H9 (cell line): ENCODE measurements at regions not wholly inside any gene's neighbourhood (a gene's known extent, or its start where the extent isn't known, plus 50 kb on each side); places are given as distances from the start of the nearest gene placed in this dataset.

ENCODE experiments used
- DNase-seq: peaks from one replicate; pipeline ENCODE4 v3.0.0-alpha.2; 2017
- H2AFZ ChIP-seq: one replicate; pipeline ENCODE4 v1.6.1; 2013; ENCODE audit warnings: mild to moderate bottlenecking, low read length, control low read depth, moderate library complexity
- H2AK5ac ChIP-seq: 2 replicates; pipeline ENCODE4 v1.6.1; 2013; ENCODE audit warnings: low read length, control low read depth, mixed read lengths; ENCODE audit not compliant: insufficient read length
- H2BK120ac ChIP-seq: one replicate; pipeline ENCODE4 v1.6.1; 2013; ENCODE audit warnings: low read depth, mild to moderate bottlenecking, low read length, control low read depth, inconsistent platforms; ENCODE audit not compliant: poor library complexity, severe bottlenecking
- H2BK12ac ChIP-seq: 2 replicates; pipeline ENCODE4 v1.6.1; 2013; ENCODE audit warnings: low read length, control low read depth, mixed read lengths, low read depth; ENCODE audit not compliant: insufficient read length
- H2BK15ac ChIP-seq: 2 replicates; pipeline ENCODE4 v1.6.1; 2013; ENCODE audit warnings: low read depth, low read length, control low read depth
- H2BK20ac ChIP-seq: one replicate; pipeline ENCODE4 v1.6.1; 2013; ENCODE audit warnings: low read depth, mild to moderate bottlenecking, low read length, control low read depth, inconsistent platforms; ENCODE audit not compliant: poor library complexity, severe bottlenecking
- H2BK5ac ChIP-seq: 2 replicates; pipeline ENCODE4 v1.6.1; 2013; ENCODE audit warnings: low read length, control low read depth, mixed read lengths; ENCODE audit not compliant: insufficient read length
- H3K14ac ChIP-seq: 2 replicates; pipeline ENCODE4 v1.6.1; 2013; ENCODE audit warnings: low read length, control low read depth; ENCODE audit not compliant: insufficient read depth
- H3K18ac ChIP-seq: 2 replicates; pipeline ENCODE4 v1.6.1; 2013; ENCODE audit warnings: low read depth, mild to moderate bottlenecking, mixed read lengths, low read length, control low read depth; ENCODE audit not compliant: insufficient read length
- H3K23ac ChIP-seq: 2 replicates; pipeline ENCODE4 v1.6.1; 2013; ENCODE audit warnings: low read length, control low read depth, mixed read lengths, low read depth; ENCODE audit not compliant: insufficient read length
- H3K23me2 ChIP-seq: 2 replicates; pipeline ENCODE4 v1.6.1; 2013; ENCODE audit warnings: low read depth, mild to moderate bottlenecking, mixed read lengths, low read length, control low read depth; ENCODE audit not compliant: insufficient read length, poor library complexity, severe bottlenecking
- H3K27ac ChIP-seq: 2 replicates; pipeline ENCODE4 v1.5.1; 2013; ENCODE audit warnings: low read length, control low read depth, mixed read lengths, low read depth; ENCODE audit not compliant: insufficient read length
- H3K27me3 ChIP-seq: 2 replicates; pipeline ENCODE4 v1.6.1; 2013; ENCODE audit warnings: low read length, control low read depth, inconsistent platforms; ENCODE audit not compliant: insufficient read depth
- H3K4ac ChIP-seq: 2 replicates; pipeline ENCODE4 v1.6.1; 2013; ENCODE audit warnings: low read depth, mild to moderate bottlenecking, control low read depth, inconsistent platforms, low read length, moderate library complexity
- H3K4me1 ChIP-seq: 2 replicates; pipeline ENCODE4 v1.6.1; 2013; ENCODE audit warnings: low read length, control low read depth, inconsistent platforms; ENCODE audit not compliant: insufficient read depth
- H3K4me2 ChIP-seq: 2 replicates; pipeline ENCODE4 v1.6.1; 2013; ENCODE audit warnings: low read length, control low read depth, mixed read lengths; ENCODE audit not compliant: insufficient read length, insufficient read depth
- H3K56ac ChIP-seq: 2 replicates; pipeline ENCODE4 v1.6.1; 2013; ENCODE audit warnings: low read depth, mild to moderate bottlenecking, mixed read lengths, low read length, control low read depth; ENCODE audit not compliant: insufficient read length
- H3K79me1 ChIP-seq: 2 replicates; pipeline ENCODE4 v1.6.1; 2013; ENCODE audit warnings: low read depth, mild to moderate bottlenecking, moderate library complexity, low read length, control low read depth, inconsistent platforms; ENCODE audit not compliant: insufficient read depth, poor library complexity, severe bottlenecking
- H3K79me2 ChIP-seq: 2 replicates; pipeline ENCODE4 v1.6.1; 2013; ENCODE audit warnings: low read length, control low read depth, inconsistent platforms; ENCODE audit not compliant: insufficient read depth
- H3K9ac ChIP-seq: 2 replicates; pipeline ENCODE4 v1.6.1; 2013; ENCODE audit warnings: low read length, control low read depth, mixed read lengths; ENCODE audit not compliant: insufficient read length; ENCODE audit errors: extremely low read depth
- H3K9me3 ChIP-seq: one replicate; pipeline ENCODE4 v1.6.1; 2013; ENCODE audit warnings: low read depth, low read length, inconsistent platforms; ENCODE audit not compliant: control insufficient read depth
- H3T11ph ChIP-seq: one replicate; pipeline ENCODE4 v1.6.1; 2013; ENCODE audit warnings: mild to moderate bottlenecking, low read length, control low read depth, inconsistent platforms
- H4K20me1 ChIP-seq: one replicate; pipeline ENCODE4 v1.6.1; 2013; ENCODE audit not compliant: control insufficient read depth, insufficient read length, insufficient read depth
- H4K5ac ChIP-seq: 2 replicates; pipeline ENCODE4 v1.6.1; 2013; ENCODE audit warnings: low read depth, mild to moderate bottlenecking, mixed read lengths, low read length, control low read depth; ENCODE audit not compliant: insufficient read length
- H4K8ac ChIP-seq: replicated peaks from 2 replicates; pipeline ENCODE4 v1.6.1; 2013; ENCODE audit warnings: low read length, control low read depth, mixed read lengths, low read depth; ENCODE audit not compliant: insufficient read length
- H4K91ac ChIP-seq: 2 replicates; pipeline ENCODE4 v1.6.1; 2013; ENCODE audit warnings: low read depth, mild to moderate bottlenecking, moderate library complexity, mixed read lengths, low read length, control low read depth; ENCODE audit not compliant: insufficient read length
- H3K27ac Mint-ChIP-seq, 3 experiments: 2 replicates in 2 of 3; 3 replicates in 1 of 3; pipeline ENCODE4 v1.8.0; 2020 to 2021; ENCODE audit warnings: mixed read lengths in 3 of 3, mild to moderate bottlenecking in 1 of 3, moderate library complexity in 1 of 3
- H3K27me3 Mint-ChIP-seq: 2 replicates; pipeline ENCODE4 v1.8.0; 2021; ENCODE audit warnings: low read depth, mild to moderate bottlenecking, moderate library complexity, mixed read lengths
- H3K36me3 Mint-ChIP-seq, 3 experiments: 2 replicates in 2 of 3; 3 replicates in 1 of 3; pipeline ENCODE4 v1.8.0; 2020 to 2021; ENCODE audit warnings: low read depth in 3 of 3, mixed read lengths in 3 of 3; ENCODE audit not compliant: insufficient read depth in 1 of 3
- H3K4me1 Mint-ChIP-seq, 2 experiments: 2 replicates each; pipeline ENCODE4 v1.8.0; 2020; ENCODE audit warnings: mixed read lengths in 2 of 2
- H3K4me3 Mint-ChIP-seq, 2 experiments: 2 replicates in 1 of 2; 3 replicates in 1 of 2; pipeline ENCODE4 v1.8.0; 2020 to 2021; ENCODE audit warnings: mild to moderate bottlenecking in 2 of 2, mixed read lengths in 2 of 2, moderate library complexity in 1 of 2
- H3K9me3 Mint-ChIP-seq, 2 experiments: 2 replicates in 1 of 2; 3 replicates in 1 of 2; pipeline ENCODE4 v1.8.0; 2020; ENCODE audit warnings: mild to moderate bottlenecking in 2 of 2, mixed read lengths in 2 of 2, moderate library complexity in 1 of 2
- WGBS: extraction: QIAGEN DNeasy Blood & Tissue Kit; methylation state at CpG from one replicate; pipeline ENCODE4 v1.1.7; 2013; ENCODE audit warnings: missing lambda C conversion rate, low lambda C conversion rate, mixed read lengths; ENCODE audit not compliant: insufficient read length; ENCODE audit errors: extremely low coverage; 5-methylcytosine and 5-hydroxymethylcytosine counted together
- TF ChIP-seq, protein P1 (sequence below): fragments of 200-600 bp; sonication (generic); conservative IDR thresholded peaks from 3 replicates; pipeline ENCODE4 v1.8.0; 2021; ENCODE audit warnings: antibody characterized with exemption, mild to moderate bottlenecking

DNA sequence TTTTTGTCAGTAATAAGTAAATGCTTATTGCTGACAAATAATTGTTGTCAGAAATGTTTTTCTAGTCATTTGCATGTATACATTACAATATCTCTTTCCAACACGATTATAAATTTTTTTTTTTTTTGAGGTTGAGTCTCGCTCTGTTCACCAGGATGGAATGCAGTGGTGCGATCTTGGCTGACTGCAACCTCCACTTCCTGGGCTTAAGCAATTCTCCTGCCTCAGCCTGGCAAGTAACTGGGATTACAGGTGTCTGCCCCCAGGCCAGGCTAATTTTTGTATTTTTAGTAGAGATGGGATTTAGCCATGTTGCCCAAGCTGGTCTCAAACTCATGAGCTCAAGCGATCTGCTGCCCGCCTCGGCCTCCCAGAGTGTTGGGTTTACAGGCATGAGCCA, 72.0 kb upstream of the ATF3 start:
- Histone ChIP-seq H3K23ac (no peak overlapping the region), H4K91ac (no peak overlapping the region), H3K18ac (no peak overlapping the region), H2BK15ac (no peak overlapping the region), H3K27me3 (no peaks in the 10 kb centered on the region), H3K79me2 (no peaks in the 10 kb centered on the region), H3K23me2 (no peaks in the 10 kb centered on the region), H2BK20ac (no peak overlapping the region), H2BK120ac (no peak overlapping the region), H4K8ac (no peak overlapping the region), H4K20me1 (no peaks in the 10 kb centered on the region), H2AFZ (no peak overlapping the region), H3K9ac (no peak overlapping the region), H3K27ac (no peak overlapping the region), H3K4me2 (no peak overlapping the region), H3K14ac (no peak overlapping the region), H3K79me1 (no peaks in the 10 kb centered on the region), H2BK12ac (no peak overlapping the region), H2BK5ac (no peak overlapping the region), H3T11ph (no peak overlapping the region), H3K9me3 (no peaks in the 10 kb centered on the region), H2AK5ac (no peak overlapping the region), H3K4ac (no peak overlapping the region), H4K5ac (no peak overlapping the region), H3K4me1 (no peaks in the 10 kb centered on the region), H3K56ac (no peak overlapping the region)
- Mint-ChIP-seq H3K27me3 (peaks cover 7% of the 10 kb centered on the region), H3K36me3 (no peaks in the 10 kb centered on the region), H3K4me3 (no peak overlapping the region), H3K27ac (no peak overlapping the region), H3K9me3 (peaks cover 6 to 7% of the 10 kb centered on the region in 2 experiments; a peak in 3 of 5 replicates), H3K4me1 (no peaks in the 10 kb centered on the region; a peak in 1 of 4 replicates)
- WGBS = no CpG with 5 or more reads among the region's 6 CpGs
- no peak for DNase-seq
- TF ChIP-seq, protein P1, sequence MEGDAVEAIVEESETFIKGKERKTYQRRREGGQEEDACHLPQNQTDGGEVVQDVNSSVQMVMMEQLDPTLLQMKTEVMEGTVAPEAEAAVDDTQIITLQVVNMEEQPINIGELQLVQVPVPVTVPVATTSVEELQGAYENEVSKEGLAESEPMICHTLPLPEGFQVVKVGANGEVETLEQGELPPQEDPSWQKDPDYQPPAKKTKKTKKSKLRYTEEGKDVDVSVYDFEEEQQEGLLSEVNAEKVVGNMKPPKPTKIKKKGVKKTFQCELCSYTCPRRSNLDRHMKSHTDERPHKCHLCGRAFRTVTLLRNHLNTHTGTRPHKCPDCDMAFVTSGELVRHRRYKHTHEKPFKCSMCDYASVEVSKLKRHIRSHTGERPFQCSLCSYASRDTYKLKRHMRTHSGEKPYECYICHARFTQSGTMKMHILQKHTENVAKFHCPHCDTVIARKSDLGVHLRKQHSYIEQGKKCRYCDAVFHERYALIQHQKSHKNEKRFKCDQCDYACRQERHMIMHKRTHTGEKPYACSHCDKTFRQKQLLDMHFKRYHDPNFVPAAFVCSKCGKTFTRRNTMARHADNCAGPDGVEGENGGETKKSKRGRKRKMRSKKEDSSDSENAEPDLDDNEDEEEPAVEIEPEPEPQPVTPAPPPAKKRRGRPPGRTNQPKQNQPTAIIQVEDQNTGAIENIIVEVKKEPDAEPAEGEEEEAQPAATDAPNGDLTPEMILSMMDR = no peak
